Endothelial cell of umbilical vein (primary cell): ENCODE measurements at regions not wholly inside any gene's neighbourhood (a gene's known extent, or its start where the extent isn't known, plus 50 kb on each side); places are given as distances from the start of the nearest gene placed in this dataset.

Experiments
- BruUV-seq: library from RNA; stranded (reverse); fragments of 400-500 nt; replicated peaks from 2 replicates; lab custom pipeline; 2021; lab: Mats Ljungman, UMichigan
- CTCF ChIA-PET: fragments of 300-600, 350-600 bp; sonication (Branson Sonifier 250); formaldehyde crosslinking; loops from one replicate; lab custom pipeline; 2021; ENCODE audit warnings: antibody characterized with exemption, inconsistent platforms; lab: Charles Lee
- POLR2A ChIA-PET: fragments of 300-600, 350-600 bp; sonication (Branson Sonifier 250); formaldehyde crosslinking; loops from one replicate; lab custom pipeline; 2021; ENCODE audit warnings: antibody characterized with exemption, inconsistent platforms; lab: Charles Lee
- DNase-seq: peaks from one replicate; pipeline ENCODE4 v3.0.0-alpha.2; 2011; ENCODE audit warnings: low read depth, low spot score
- FAIRE-seq: peaks from 2 replicates; lab custom pipeline; 2011; peaks lifted over from hg19 to GRCh38; lab: Jason Lieb, UNC
- H2AFZ ChIP-seq: 2 replicates; pipeline ENCODE4 v1.6.0; 2012; ENCODE audit warnings: low read depth, low read length, control low read depth, inconsistent platforms
- H3K27ac ChIP-seq: 2 replicates; pipeline ENCODE4 v1.5.1; 2011; ENCODE audit warnings: low read depth, mild to moderate bottlenecking, control low read depth, low read length, moderate library complexity; ENCODE audit not compliant: insufficient read depth
- H3K27me3 ChIP-seq, 2 experiments: 2 replicates each; pipeline versions ENCODE4 v1.6.0 to v1.6.1; 2011; ENCODE audit warnings: low read length in 2 of 2, mixed read lengths in 1 of 2; ENCODE audit not compliant: control insufficient read depth in 2 of 2, insufficient read depth in 2 of 2
- H3K36me3 ChIP-seq, 2 experiments: 2 replicates in 1 of 2; 3 replicates in 1 of 2; pipeline ENCODE4 v1.5.1; 2011; ENCODE audit warnings: low read length in 2 of 2, mild to moderate bottlenecking in 1 of 2, moderate library complexity in 1 of 2; ENCODE audit not compliant: control insufficient read depth in 2 of 2, insufficient read depth in 2 of 2; ENCODE audit errors: extremely low read depth in 1 of 2
- H3K4me1 ChIP-seq: 3 replicates; pipeline ENCODE4 v1.5.1; 2011; ENCODE audit warnings: mild to moderate bottlenecking, low read length; ENCODE audit not compliant: control insufficient read depth, insufficient read depth; ENCODE audit errors: extremely low read depth
- H3K4me2 ChIP-seq: 2 replicates; pipeline ENCODE4 v1.6.1; 2011; ENCODE audit warnings: low read length, control low read depth, mixed read lengths; ENCODE audit not compliant: insufficient read depth
- H3K4me3 ChIP-seq, 3 experiments: fragments of 200-600 bp in 1 of 3; sonication (generic), shearing (Covaris generic) in 1 of 3; replicated peaks in 1 of 3; 2 replicates each; pipeline ENCODE4 v1.5.1; 2011 to 2016; ENCODE audit warnings: control low read depth in 3 of 3, low read length in 3 of 3, mild to moderate bottlenecking in 2 of 3, inconsistent platforms in 1 of 3, low read depth in 1 of 3, moderate library complexity in 1 of 3; ENCODE audit not compliant: insufficient read depth in 1 of 3
- H3K79me2 ChIP-seq: 2 replicates; pipeline ENCODE4 v1.6.0; 2012; ENCODE audit warnings: low read length, inconsistent platforms; ENCODE audit not compliant: control insufficient read depth, insufficient read depth
- H3K9ac ChIP-seq: replicated peaks from 2 replicates; pipeline ENCODE3; 2011; ENCODE audit warnings: low read length, control low read depth; ENCODE audit not compliant: insufficient read depth; ENCODE audit errors: extremely low read depth
- H3K9me1 ChIP-seq: replicated peaks from 3 replicates; pipeline ENCODE4 v1.6.0; 2011; ENCODE audit warnings: mild to moderate bottlenecking, low read length; ENCODE audit not compliant: control insufficient read depth, insufficient read depth; ENCODE audit errors: extremely low read depth
- H3K9me3 ChIP-seq: replicated peaks from 2 replicates; pipeline ENCODE4 v1.5.1; 2012; ENCODE audit warnings: low read length, inconsistent platforms; ENCODE audit not compliant: control insufficient read depth, insufficient read depth
- H4K20me1 ChIP-seq: replicated peaks from 2 replicates; pipeline ENCODE3; 2011; ENCODE audit warnings: mild to moderate bottlenecking, low read length; ENCODE audit not compliant: control insufficient read depth, insufficient read depth; ENCODE audit errors: extremely low read depth
- EZH2 ChIP-seq: IDR thresholded peaks from 2 replicates; pipeline ENCODE4 v1.6.1; 2012; ENCODE audit warnings: borderline replicate concordance, low read depth, mild to moderate bottlenecking, moderate library complexity, low read length, inconsistent platforms; ENCODE audit not compliant: severe bottlenecking
- FOS ChIP-seq: IDR thresholded peaks from 2 replicates; pipeline ENCODE4 v1.6.1; 2011; ENCODE audit warnings: mild to moderate bottlenecking, low read length, moderate library complexity, borderline replicate concordance; ENCODE audit not compliant: insufficient read depth
- GATA2 ChIP-seq: IDR thresholded peaks from 2 replicates; pipeline ENCODE4 v1.7.0; 2011; ENCODE audit warnings: low read depth, mild to moderate bottlenecking, moderate library complexity, mixed read lengths, low read length; ENCODE audit not compliant: insufficient read length, insufficient read depth
- JUN ChIP-seq: IDR thresholded peaks from 2 replicates; pipeline ENCODE4 v1.6.1; 2011; ENCODE audit warnings: borderline replicate concordance, low read depth; ENCODE audit not compliant: insufficient read length, insufficient read depth
- MAX ChIP-seq: IDR thresholded peaks from 2 replicates; pipeline ENCODE4 v1.6.1; 2011; ENCODE audit not compliant: insufficient read depth, insufficient read length
- MYC ChIP-seq: IDR thresholded peaks from one replicate; pipeline ENCODE4 v1.6.1; 2011; ENCODE audit warnings: mild to moderate bottlenecking, low read depth, low read length
- POLR2A ChIP-seq: IDR thresholded peaks from 2 replicates; pipeline ENCODE4 v1.6.1; 2012; ENCODE audit warnings: low read depth, mild to moderate bottlenecking, control low read depth, low read length
- POLR2AphosphoS5 ChIP-seq: IDR thresholded peaks from 2 replicates; pipeline ENCODE4 v1.6.1; 2012; ENCODE audit warnings: low read depth, mild to moderate bottlenecking, control low read depth, low read length, moderate library complexity; ENCODE audit not compliant: insufficient read depth
- dilution Hi-C: fragments of 300-500 bp; cut with MboI; formaldehyde crosslinking; loops from one replicate; pipeline ENCODE4 v1.15.0; 2019; ENCODE audit warnings: low sequenced_read_pairs; ENCODE audit not compliant: extremely low pct_ligation_motif_present
- intact Hi-C: fragments of 100-400 bp; cut with micrococcal nuclease; formaldehyde crosslinking; loops from one replicate; pipeline ENCODE4 v1.10.0; 2022
- TF ChIP-seq, protein P1 (sequence below), 2 donors: IDR thresholded peaks; 1 replicate in 1 of 2; 2 replicates in 1 of 2; pipeline ENCODE4 v1.5.1; 2011; ENCODE audit warnings: low read length in 2 of 2, mild to moderate bottlenecking in 2 of 2, moderate library complexity in 2 of 2, control low read depth in 1 of 2, inconsistent platforms in 1 of 2, low read depth in 1 of 2; ENCODE audit not compliant: insufficient read depth in 1 of 2; ENCODE audit errors: extremely low read depth in 1 of 2

- no peaks in the 10 kb centered on the region for H4K20me1 ChIP-seq
- no peak overlapping the region for H3K9ac ChIP-seq
- no peaks in the 10 kb centered on the region for H3K36me3 ChIP-seq
- H3K4me3 ChIP-seq: no peak overlapping the region
- FAIRE-seq (no peak), DNase-seq (no peak)
- H2AFZ ChIP-seq: no peak overlapping the region
- BruUV-seq: no TSS peak
- no peaks in the 10 kb centered on the region for H3K9me3 ChIP-seq
- no peaks in the 10 kb centered on the region for H3K79me2 ChIP-seq
- CTCF ChIA-PET: no interaction called here
- H3K27me3 ChIP-seq: no peaks in the 10 kb centered on the region
- POLR2A ChIA-PET: no interaction called here
- no peak overlapping the region for H3K4me2 ChIP-seq
- dilution Hi-C loops: no loop called here
- H3K4me1 ChIP-seq: no peaks in the 10 kb centered on the region
- intact Hi-C loops: loop anchor here (10.0 kb wide), 1 partner anchor 948 kb away; no protein-coding TSS in a partner anchor
- no peak overlapping the region for H3K27ac ChIP-seq
- H3K9me1 ChIP-seq: no peaks in the 10 kb centered on the region
- no peak for TF ChIP-seq POLR2AphosphoS5
- TF ChIP-seq EZH2: no peak
- TF ChIP-seq FOS: no peak
- no peak for TF ChIP-seq POLR2A
- no peak for TF ChIP-seq JUN
- no peak for TF ChIP-seq GATA2
Measured at GRCh38 chr4:135917011-135917410, 1615.3 kb downstream of the PCDH18 start.

DNA sequence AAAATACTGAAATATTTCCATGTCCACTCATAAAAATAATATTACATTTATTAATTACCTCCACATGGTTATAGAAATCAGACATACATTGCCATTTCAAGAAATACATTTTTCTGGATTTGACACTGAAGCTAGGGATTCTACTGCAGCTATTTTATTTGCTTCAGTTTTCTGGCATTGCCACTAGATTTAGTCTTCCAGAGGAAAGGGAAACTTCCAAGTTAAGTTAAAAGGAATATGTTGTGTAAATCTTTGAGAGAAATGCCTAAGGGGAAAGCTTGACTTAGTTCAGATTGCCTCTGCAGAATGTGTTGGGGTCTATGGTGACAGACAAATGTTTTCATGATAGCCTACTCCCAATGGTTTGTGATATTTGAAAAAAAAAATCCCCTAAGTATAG, 1631.3 kb downstream of the PCDH18 start:
- CTCF ChIA-PET: no interaction called here
- dilution Hi-C loops: no loop called here

More for the DNA sequence above, 1631.3 kb downstream of the PCDH18 start:
- no peak for TF ChIP-seq EZH2
- TF ChIP-seq GATA2: no peak
- no peak for TF ChIP-seq FOS
- TF ChIP-seq MAX: no peak
- no peak for TF ChIP-seq POLR2A
- no peak for TF ChIP-seq POLR2AphosphoS5
- no peak for TF ChIP-seq JUN
- no peak for TF ChIP-seq MYC
- TF ChIP-seq, protein P1, sequence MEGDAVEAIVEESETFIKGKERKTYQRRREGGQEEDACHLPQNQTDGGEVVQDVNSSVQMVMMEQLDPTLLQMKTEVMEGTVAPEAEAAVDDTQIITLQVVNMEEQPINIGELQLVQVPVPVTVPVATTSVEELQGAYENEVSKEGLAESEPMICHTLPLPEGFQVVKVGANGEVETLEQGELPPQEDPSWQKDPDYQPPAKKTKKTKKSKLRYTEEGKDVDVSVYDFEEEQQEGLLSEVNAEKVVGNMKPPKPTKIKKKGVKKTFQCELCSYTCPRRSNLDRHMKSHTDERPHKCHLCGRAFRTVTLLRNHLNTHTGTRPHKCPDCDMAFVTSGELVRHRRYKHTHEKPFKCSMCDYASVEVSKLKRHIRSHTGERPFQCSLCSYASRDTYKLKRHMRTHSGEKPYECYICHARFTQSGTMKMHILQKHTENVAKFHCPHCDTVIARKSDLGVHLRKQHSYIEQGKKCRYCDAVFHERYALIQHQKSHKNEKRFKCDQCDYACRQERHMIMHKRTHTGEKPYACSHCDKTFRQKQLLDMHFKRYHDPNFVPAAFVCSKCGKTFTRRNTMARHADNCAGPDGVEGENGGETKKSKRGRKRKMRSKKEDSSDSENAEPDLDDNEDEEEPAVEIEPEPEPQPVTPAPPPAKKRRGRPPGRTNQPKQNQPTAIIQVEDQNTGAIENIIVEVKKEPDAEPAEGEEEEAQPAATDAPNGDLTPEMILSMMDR (IDR thresholded peaks at IDR 0.05; ENCODE audit: extremely low read depth in 1 of 2, insufficient read depth in 1 of 2, low read depth in 1 of 2, low read length in 2 of 2): no peak
- Histone ChIP-seq H3K9me3 (no peaks in the 10 kb centered on the region), H4K20me1 (no peaks in the 10 kb centered on the region), H3K4me1 (no peaks in the 10 kb centered on the region), H2AFZ (no peak overlapping the region), H3K27ac (no peak overlapping the region), H3K9ac (no peak overlapping the region), H3K36me3 (no peaks in the 10 kb centered on the region), H3K79me2 (no peaks in the 10 kb centered on the region), H3K27me3 (no peaks in the 10 kb centered on the region), H3K4me3 (no peak overlapping the region), H3K9me1 (no peaks in the 10 kb centered on the region), H3K4me2 (no peak overlapping the region)
- no peak for DNase-seq
- no peak for FAIRE-seq
- POLR2A ChIA-PET: no interaction called here
- intact Hi-C loops: no loop called here
- BruUV-seq: no TSS peak
